GM23338 (cell line): ENCODE measurements at regions not wholly inside any gene's neighbourhood (a gene's known extent, or its start where the extent isn't known, plus 50 kb on each side); places are given as distances from the start of the nearest gene placed in this dataset.

Source experiments
- ATAC-seq: fragments of 200-7000 bp; cut with Tn5 transposase; 3 replicates; pipeline ENCODE4 v1.9.1; 2020
- DNase-seq: peaks from one replicate; pipeline ENCODE4 v3.0.0-alpha.2; 2015; ENCODE audit warnings: low spot score
- H2AFZ ChIP-seq: fragments of 200-600 bp; sonication (generic); 2 replicates; pipeline ENCODE4 v1.8.0; 2016; ENCODE audit warnings: antibody characterized with exemption, mild to moderate bottlenecking, moderate library complexity
- H3F3A ChIP-seq: fragments of 200-600 bp; sonication (generic); replicated peaks from 2 replicates; pipeline ENCODE4 v1.8.0; 2017; ENCODE audit warnings: antibody characterized with exemption, mixed run types, low read depth
- H3K27ac ChIP-seq: fragments of 200-600 bp; sonication (generic); 2 replicates; pipeline ENCODE4 v1.6.1; 2016; ENCODE audit warnings: low read depth
- H3K27me3 ChIP-seq: fragments of 200-600 bp; sonication (generic); 2 replicates; pipeline ENCODE4 v1.8.0; 2016; ENCODE audit warnings: mild to moderate bottlenecking, mixed run types, moderate library complexity; ENCODE audit not compliant: insufficient read depth
- H3K36me3 ChIP-seq: fragments of 200-600 bp; sonication (generic); 2 replicates; pipeline ENCODE4 v1.8.0; 2016; ENCODE audit warnings: mild to moderate bottlenecking; ENCODE audit not compliant: insufficient read depth
- H3K4me1 ChIP-seq: fragments of 200-600 bp; sonication (generic); 2 replicates; pipeline ENCODE4 v1.8.0; 2016; ENCODE audit warnings: mild to moderate bottlenecking, moderate library complexity; ENCODE audit not compliant: insufficient read depth
- H3K4me2 ChIP-seq: fragments of 200-600 bp; sonication (generic); 2 replicates; pipeline ENCODE4 v1.7.1; 2017; ENCODE audit warnings: mixed run types
- H3K4me3 ChIP-seq: fragments of 200-600 bp; sonication (generic); 2 replicates; pipeline ENCODE4 v1.6.1; 2016; ENCODE audit warnings: mixed run types
- H3K79me2 ChIP-seq: fragments of 200-600 bp; sonication (generic); replicated peaks from 2 replicates; pipeline ENCODE4 v1.8.0; 2017; ENCODE audit warnings: mild to moderate bottlenecking; ENCODE audit not compliant: insufficient read depth
- H3K9me2 ChIP-seq: fragments of 200-600 bp; sonication (generic); 2 replicates; pipeline ENCODE4 v1.8.0; 2017; ENCODE audit not compliant: insufficient read depth
- H4K20me1 ChIP-seq: fragments of 200-600 bp; sonication (generic); replicated peaks from 2 replicates; pipeline ENCODE4 v1.8.0; 2017; ENCODE audit warnings: mild to moderate bottlenecking; ENCODE audit not compliant: insufficient read depth
- H3K27ac Mint-ChIP-seq: 2 replicates; pipeline ENCODE4 v1.8.0; 2020; ENCODE audit warnings: inconsistent platforms, mild to moderate bottlenecking, moderate library complexity, mixed read lengths
- H3K27me3 Mint-ChIP-seq: 3 replicates; pipeline ENCODE4 v1.8.0; 2022; ENCODE audit warnings: low read depth, mild to moderate bottlenecking, moderate library complexity, mixed read lengths, inconsistent platforms; ENCODE audit not compliant: insufficient read depth, poor library complexity
- H3K36me3 Mint-ChIP-seq: 3 replicates; pipeline ENCODE4 v1.8.0; 2021; ENCODE audit warnings: low read depth, mild to moderate bottlenecking, inconsistent platforms, moderate library complexity, mixed read lengths
- H3K4me1 Mint-ChIP-seq: 3 replicates; pipeline ENCODE4 v1.8.0; 2020; ENCODE audit warnings: mild to moderate bottlenecking, inconsistent platforms, mixed read lengths
- H3K4me3 Mint-ChIP-seq: 3 replicates; pipeline ENCODE4 v1.8.0; 2021; ENCODE audit warnings: moderate library complexity, mild to moderate bottlenecking, inconsistent platforms, mixed read lengths
- H3K9me3 Mint-ChIP-seq: 3 replicates; pipeline ENCODE4 v1.8.0; 2020; ENCODE audit warnings: moderate library complexity, mild to moderate bottlenecking, inconsistent platforms, mixed read lengths
- CREB1 ChIP-seq: fragments of 250-450 bp; sonication (Bioruptor Pico); IDR thresholded peaks from 2 replicates; pipeline ENCODE4 v1.5.0; 2020; ENCODE audit warnings: low read depth, mild to moderate bottlenecking, moderate library complexity
- EZH2 ChIP-seq: fragments of 200-600 bp; sonication (generic); IDR thresholded peaks from one replicate; pipeline ENCODE4 v1.8.0; 2017; ENCODE audit warnings: antibody characterized with exemption, mild to moderate bottlenecking, low read depth; ENCODE audit not compliant: unreplicated experiment
- EZH2phosphoT487 ChIP-seq: fragments of 200-600 bp; sonication (generic); IDR thresholded peaks from one replicate; pipeline ENCODE4 v1.8.1; 2018; ENCODE audit warnings: antibody characterized with exemption; ENCODE audit not compliant: unreplicated experiment
- JUNB ChIP-seq: IDR thresholded peaks from one replicate; pipeline ENCODE4 v1.6.1; 2016; ENCODE audit warnings: antibody characterized with exemption; ENCODE audit not compliant: unreplicated experiment
- NANOG ChIP-seq: IDR thresholded peaks from 2 replicates; pipeline ENCODE4 v1.6.1; 2016; ENCODE audit warnings: antibody characterized with exemption, borderline replicate concordance
- POLR2AphosphoS5 ChIP-seq: IDR thresholded peaks from 2 replicates; pipeline ENCODE4 v1.6.1; 2016; ENCODE audit warnings: antibody characterized with exemption, low read depth
- STAT1 ChIP-seq: IDR thresholded peaks from one replicate; pipeline ENCODE4 v1.6.1; 2016; ENCODE audit warnings: antibody characterized with exemption; ENCODE audit not compliant: unreplicated experiment
- ZNF114 ChIP-seq: fragments of 250-450 bp; sonication (Bioruptor Pico); IDR thresholded peaks from 2 replicates; pipeline ENCODE4 v1.5.0; 2020; ENCODE audit warnings: mild to moderate bottlenecking, moderate library complexity
- ZNF331 ChIP-seq: fragments of 250-450 bp; sonication (Bioruptor Pico); IDR thresholded peaks from 2 replicates; pipeline ENCODE4 v1.5.0; 2020; ENCODE audit warnings: low read depth, mild to moderate bottlenecking, moderate library complexity
- TF ChIP-seq, protein P1 (sequence below): IDR thresholded peaks from 2 replicates; pipeline ENCODE4 v1.6.1; 2016; ENCODE audit warnings: antibody characterized with exemption
- TF ChIP-seq, protein P2 (sequence below), 2 experiments: fragments of 200-600 bp in 1 of 2; sonication (generic) in 1 of 2; conservative IDR thresholded peaks; 2 replicates each; pipeline versions ENCODE4 v1.5.1 to v1.6.1; 2016 to 2017; ENCODE audit warnings: antibody characterized with exemption in 2 of 2, low read depth in 2 of 2, mild to moderate bottlenecking in 2 of 2, moderate library complexity in 1 of 2
- TF ChIP-seq, protein P3 (sequence below): IDR thresholded peaks from one replicate; pipeline ENCODE4 v1.6.1; 2018; ENCODE audit warnings: antibody characterized with exemption; ENCODE audit not compliant: unreplicated experiment
- TF ChIP-seq, protein P4 (sequence below): fragments of 250-450 bp; sonication (Bioruptor Pico); IDR thresholded peaks from 2 replicates; pipeline ENCODE4 v1.5.0; 2020; ENCODE audit warnings: mild to moderate bottlenecking, moderate library complexity

DNA sequence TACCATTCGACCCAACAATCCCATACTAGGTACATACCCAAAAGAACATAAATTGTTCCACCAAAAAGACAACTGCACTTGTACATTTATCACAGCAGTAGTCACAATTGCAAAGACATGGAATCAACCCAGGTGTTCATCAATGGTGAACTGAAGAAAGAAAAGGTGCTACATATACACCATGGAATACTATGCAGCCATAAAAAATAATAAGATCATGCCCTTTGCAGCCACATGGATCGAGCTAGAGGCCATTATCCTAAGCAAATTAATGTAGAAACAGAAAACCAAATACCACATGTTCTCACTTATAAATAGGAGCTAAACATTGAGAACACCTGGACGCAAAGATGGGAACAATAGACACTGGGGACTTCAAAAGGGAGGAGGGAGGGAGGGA is 79.3 kb upstream of the NEBL start:
- Mint-ChIP-seq H3K4me1 (0 out of 3 replicates have a peak, but pooled peaks cover 3% of the 10 kb centered on the region), H3K9me3 (no peaks in the 10 kb centered on the region), H3K27me3 (no peaks in the 10 kb centered on the region), H3K27ac (no peak overlapping the region), H3K36me3 (no peaks in the 10 kb centered on the region), H3K4me3 (no peak overlapping the region)
- H3K4me2 ChIP-seq = no peak overlapping the region
- TF ChIP-seq, protein P1, sequence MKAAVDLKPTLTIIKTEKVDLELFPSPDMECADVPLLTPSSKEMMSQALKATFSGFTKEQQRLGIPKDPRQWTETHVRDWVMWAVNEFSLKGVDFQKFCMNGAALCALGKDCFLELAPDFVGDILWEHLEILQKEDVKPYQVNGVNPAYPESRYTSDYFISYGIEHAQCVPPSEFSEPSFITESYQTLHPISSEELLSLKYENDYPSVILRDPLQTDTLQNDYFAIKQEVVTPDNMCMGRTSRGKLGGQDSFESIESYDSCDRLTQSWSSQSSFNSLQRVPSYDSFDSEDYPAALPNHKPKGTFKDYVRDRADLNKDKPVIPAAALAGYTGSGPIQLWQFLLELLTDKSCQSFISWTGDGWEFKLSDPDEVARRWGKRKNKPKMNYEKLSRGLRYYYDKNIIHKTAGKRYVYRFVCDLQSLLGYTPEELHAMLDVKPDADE = no peak
- TF ChIP-seq, protein P2, sequence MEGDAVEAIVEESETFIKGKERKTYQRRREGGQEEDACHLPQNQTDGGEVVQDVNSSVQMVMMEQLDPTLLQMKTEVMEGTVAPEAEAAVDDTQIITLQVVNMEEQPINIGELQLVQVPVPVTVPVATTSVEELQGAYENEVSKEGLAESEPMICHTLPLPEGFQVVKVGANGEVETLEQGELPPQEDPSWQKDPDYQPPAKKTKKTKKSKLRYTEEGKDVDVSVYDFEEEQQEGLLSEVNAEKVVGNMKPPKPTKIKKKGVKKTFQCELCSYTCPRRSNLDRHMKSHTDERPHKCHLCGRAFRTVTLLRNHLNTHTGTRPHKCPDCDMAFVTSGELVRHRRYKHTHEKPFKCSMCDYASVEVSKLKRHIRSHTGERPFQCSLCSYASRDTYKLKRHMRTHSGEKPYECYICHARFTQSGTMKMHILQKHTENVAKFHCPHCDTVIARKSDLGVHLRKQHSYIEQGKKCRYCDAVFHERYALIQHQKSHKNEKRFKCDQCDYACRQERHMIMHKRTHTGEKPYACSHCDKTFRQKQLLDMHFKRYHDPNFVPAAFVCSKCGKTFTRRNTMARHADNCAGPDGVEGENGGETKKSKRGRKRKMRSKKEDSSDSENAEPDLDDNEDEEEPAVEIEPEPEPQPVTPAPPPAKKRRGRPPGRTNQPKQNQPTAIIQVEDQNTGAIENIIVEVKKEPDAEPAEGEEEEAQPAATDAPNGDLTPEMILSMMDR (conservative IDR thresholded peaks at IDR 0.05; ENCODE audit: low read depth in 2 of 2) = no peak
- no peak for TF ChIP-seq EZH2phosphoT487
- TF ChIP-seq, protein P3, sequence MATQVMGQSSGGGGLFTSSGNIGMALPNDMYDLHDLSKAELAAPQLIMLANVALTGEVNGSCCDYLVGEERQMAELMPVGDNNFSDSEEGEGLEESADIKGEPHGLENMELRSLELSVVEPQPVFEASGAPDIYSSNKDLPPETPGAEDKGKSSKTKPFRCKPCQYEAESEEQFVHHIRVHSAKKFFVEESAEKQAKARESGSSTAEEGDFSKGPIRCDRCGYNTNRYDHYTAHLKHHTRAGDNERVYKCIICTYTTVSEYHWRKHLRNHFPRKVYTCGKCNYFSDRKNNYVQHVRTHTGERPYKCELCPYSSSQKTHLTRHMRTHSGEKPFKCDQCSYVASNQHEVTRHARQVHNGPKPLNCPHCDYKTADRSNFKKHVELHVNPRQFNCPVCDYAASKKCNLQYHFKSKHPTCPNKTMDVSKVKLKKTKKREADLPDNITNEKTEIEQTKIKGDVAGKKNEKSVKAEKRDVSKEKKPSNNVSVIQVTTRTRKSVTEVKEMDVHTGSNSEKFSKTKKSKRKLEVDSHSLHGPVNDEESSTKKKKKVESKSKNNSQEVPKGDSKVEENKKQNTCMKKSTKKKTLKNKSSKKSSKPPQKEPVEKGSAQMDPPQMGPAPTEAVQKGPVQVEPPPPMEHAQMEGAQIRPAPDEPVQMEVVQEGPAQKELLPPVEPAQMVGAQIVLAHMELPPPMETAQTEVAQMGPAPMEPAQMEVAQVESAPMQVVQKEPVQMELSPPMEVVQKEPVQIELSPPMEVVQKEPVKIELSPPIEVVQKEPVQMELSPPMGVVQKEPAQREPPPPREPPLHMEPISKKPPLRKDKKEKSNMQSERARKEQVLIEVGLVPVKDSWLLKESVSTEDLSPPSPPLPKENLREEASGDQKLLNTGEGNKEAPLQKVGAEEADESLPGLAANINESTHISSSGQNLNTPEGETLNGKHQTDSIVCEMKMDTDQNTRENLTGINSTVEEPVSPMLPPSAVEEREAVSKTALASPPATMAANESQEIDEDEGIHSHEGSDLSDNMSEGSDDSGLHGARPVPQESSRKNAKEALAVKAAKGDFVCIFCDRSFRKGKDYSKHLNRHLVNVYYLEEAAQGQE = no peak
- no peak for TF ChIP-seq STAT1
- TF ChIP-seq JUNB = no peak
- TF ChIP-seq, protein P4, sequence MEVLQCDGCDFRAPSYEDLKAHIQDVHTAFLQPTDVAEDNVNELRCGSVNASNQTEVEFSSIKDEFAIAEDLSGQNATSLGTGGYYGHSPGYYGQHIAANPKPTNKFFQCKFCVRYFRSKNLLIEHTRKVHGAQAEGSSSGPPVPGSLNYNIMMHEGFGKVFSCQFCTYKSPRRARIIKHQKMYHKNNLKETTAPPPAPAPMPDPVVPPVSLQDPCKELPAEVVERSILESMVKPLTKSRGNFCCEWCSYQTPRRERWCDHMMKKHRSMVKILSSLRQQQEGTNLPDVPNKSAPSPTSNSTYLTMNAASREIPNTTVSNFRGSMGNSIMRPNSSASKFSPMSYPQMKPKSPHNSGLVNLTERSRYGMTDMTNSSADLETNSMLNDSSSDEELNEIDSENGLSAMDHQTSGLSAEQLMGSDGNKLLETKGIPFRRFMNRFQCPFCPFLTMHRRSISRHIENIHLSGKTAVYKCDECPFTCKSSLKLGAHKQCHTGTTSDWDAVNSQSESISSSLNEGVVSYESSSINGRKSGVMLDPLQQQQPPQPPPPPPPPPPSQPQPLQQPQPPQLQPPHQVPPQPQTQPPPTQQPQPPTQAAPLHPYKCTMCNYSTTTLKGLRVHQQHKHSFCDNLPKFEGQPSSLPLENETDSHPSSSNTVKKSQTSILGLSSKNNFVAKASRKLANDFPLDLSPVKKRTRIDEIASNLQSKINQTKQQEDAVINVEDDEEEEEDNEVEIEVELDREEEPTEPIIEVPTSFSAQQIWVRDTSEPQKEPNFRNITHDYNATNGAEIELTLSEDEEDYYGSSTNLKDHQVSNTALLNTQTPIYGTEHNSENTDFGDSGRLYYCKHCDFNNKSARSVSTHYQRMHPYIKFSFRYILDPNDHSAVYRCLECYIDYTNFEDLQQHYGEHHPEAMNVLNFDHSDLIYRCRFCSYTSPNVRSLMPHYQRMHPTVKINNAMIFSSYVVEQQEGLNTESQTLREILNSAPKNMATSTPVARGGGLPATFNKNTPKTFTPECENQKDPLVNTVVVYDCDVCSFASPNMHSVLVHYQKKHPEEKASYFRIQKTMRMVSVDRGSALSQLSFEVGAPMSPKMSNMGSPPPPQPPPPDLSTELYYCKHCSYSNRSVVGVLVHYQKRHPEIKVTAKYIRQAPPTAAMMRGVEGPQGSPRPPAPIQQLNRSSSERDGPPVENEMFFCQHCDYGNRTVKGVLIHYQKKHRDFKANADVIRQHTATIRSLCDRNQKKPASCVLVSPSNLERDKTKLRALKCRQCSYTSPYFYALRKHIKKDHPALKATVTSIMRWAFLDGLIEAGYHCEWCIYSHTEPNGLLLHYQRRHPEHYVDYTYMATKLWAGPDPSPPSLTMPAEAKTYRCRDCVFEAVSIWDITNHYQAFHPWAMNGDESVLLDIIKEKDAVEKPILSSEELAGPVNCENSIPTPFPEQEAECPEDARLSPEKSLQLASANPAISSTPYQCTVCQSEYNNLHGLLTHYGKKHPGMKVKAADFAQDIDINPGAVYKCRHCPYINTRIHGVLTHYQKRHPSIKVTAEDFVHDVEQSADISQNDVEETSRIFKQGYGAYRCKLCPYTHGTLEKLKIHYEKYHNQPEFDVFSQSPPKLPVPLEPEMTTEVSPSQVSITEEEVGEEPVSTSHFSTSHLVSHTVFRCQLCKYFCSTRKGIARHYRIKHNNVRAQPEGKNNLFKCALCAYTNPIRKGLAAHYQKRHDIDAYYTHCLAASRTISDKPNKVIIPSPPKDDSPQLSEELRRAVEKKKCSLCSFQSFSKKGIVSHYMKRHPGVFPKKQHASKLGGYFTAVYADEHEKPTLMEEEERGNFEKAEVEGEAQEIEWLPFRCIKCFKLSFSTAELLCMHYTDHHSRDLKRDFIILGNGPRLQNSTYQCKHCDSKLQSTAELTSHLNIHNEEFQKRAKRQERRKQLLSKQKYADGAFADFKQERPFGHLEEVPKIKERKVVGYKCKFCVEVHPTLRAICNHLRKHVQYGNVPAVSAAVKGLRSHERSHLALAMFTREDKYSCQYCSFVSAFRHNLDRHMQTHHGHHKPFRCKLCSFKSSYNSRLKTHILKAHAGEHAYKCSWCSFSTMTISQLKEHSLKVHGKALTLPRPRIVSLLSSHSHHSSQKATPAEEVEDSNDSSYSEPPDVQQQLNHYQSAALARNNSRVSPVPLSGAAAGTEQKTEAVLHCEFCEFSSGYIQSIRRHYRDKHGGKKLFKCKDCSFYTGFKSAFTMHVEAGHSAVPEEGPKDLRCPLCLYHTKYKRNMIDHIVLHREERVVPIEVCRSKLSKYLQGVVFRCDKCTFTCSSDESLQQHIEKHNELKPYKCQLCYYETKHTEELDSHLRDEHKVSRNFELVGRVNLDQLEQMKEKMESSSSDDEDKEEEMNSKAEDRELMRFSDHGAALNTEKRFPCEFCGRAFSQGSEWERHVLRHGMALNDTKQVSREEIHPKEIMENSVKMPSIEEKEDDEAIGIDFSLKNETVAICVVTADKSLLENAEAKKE (CRISPR knock-in tag) = no peak
- no peak for TF ChIP-seq NANOG
- no peak for TF ChIP-seq ZNF331 (CRISPR knock-in tag)
- TF ChIP-seq ZNF114 (CRISPR knock-in tag) = no peak
- no peak for TF ChIP-seq CREB1 (CRISPR knock-in tag)
- no peak for TF ChIP-seq EZH2
- no peak for TF ChIP-seq POLR2AphosphoS5
- H3K27me3 ChIP-seq = no peaks in the 10 kb centered on the region
- H3K9me2 ChIP-seq = no peaks in the 10 kb centered on the region
- H3K4me1 ChIP-seq = no peaks in the 10 kb centered on the region
- no peak overlapping the region for H3K4me3 ChIP-seq
- H3F3A ChIP-seq = no peaks in the 10 kb centered on the region
- no peaks in the 10 kb centered on the region for H3K79me2 ChIP-seq
- ATAC-seq = no peak
- H3K36me3 ChIP-seq = no peaks in the 10 kb centered on the region
- H4K20me1 ChIP-seq = no peaks in the 10 kb centered on the region
- no peak overlapping the region for H3K27ac ChIP-seq
- no peak for DNase-seq
- no peak overlapping the region for H2AFZ ChIP-seq
